Transverse colon (tissue), 4 donors: ENCODE measurements at regions not wholly inside any gene's neighbourhood (a gene's known extent, or its start where the extent isn't known, plus 50 kb on each side); places are given as distances from the start of the nearest gene placed in this dataset.

ENCODE experiments used
- DNase-seq: peaks from one replicate; pipeline ENCODE4 v3.0.0-alpha.2; 2019
- H3K27ac ChIP-seq, 4 donors: fragments of 200-600 bp; sonication (generic); 2 replicates each; pipeline ENCODE4 v1.5.1; 2016 to 2018; ENCODE audit warnings: inconsistent platforms in 4 of 4
- H3K27me3 ChIP-seq: fragments of 200-600 bp; sonication (generic); 2 replicates; pipeline ENCODE4 v1.5.1; 2017; ENCODE audit warnings: inconsistent platforms
- H3K36me3 ChIP-seq, 4 donors: fragments of 200-600 bp; sonication (generic); 2 replicates each; pipeline ENCODE4 v1.5.1; 2017 to 2019; ENCODE audit warnings: inconsistent platforms in 4 of 4
- H3K4me1 ChIP-seq, 4 donors: fragments of 200-600 bp; sonication (generic); 2 replicates each; pipeline ENCODE4 v1.5.1; 2017 to 2020; ENCODE audit warnings: inconsistent platforms in 4 of 4
- H3K4me3 ChIP-seq, 4 donors: fragments of 200-600 bp; sonication (generic); 1 replicate in 1 of 4; 2 replicates in 3 of 4; pipeline versions ENCODE4 v1.5.1 to v1.6.1; 2017 to 2019; ENCODE audit warnings: inconsistent platforms in 4 of 4
- H3K9me3 ChIP-seq, 2 donors: fragments of 200-600 bp; sonication (generic); 2 replicates each; pipeline ENCODE4 v1.5.1; 2017 to 2019; ENCODE audit warnings: inconsistent platforms in 2 of 2
- EP300 ChIP-seq: sonication (generic); formaldehyde crosslinking; IDR thresholded peaks from one replicate; pipeline ENCODE4 v1.6.1; 2017; ENCODE audit warnings: antibody characterized with exemption, low read depth
- POLR2A ChIP-seq: fragments of 450-650 bp; IDR thresholded peaks from one replicate; pipeline ENCODE4 v1.6.1; 2016; ENCODE audit warnings: antibody characterized with exemption, mild to moderate bottlenecking, moderate library complexity
- POLR2AphosphoS5 ChIP-seq, 3 donors: sonication (generic); formaldehyde crosslinking; IDR thresholded peaks; one replicate each; pipeline ENCODE4 v1.6.1; 2016; ENCODE audit warnings: antibody characterized with exemption in 3 of 3
- WGBS, 2 donors: methylation state at CpG; one replicate each; pipeline ENCODE4 v1.1.5; 2018; ENCODE audit warnings: low coverage in 1 of 2; 5-methylcytosine and 5-hydroxymethylcytosine counted together
- in situ Hi-C, 4 donors: fragments of 200-750 bp; cut with MboI; loops; one replicate each; pipeline versions ENCODE4 v1.15.0 to v1.15.1; 2017; ENCODE audit warnings: low sequenced_read_pairs in 3 of 4, low pct_ligation_motif_present in 1 of 4, low pct_unique_long_range_greater_than_20kb in 1 of 4
- intact Hi-C: fragments of 100-400 bp; cut with DNase I; formaldehyde crosslinking; loops from one replicate; pipeline ENCODE4 v1.15.1; 2023; ENCODE audit warnings: low total_unique reads
- TF ChIP-seq, protein P1 (sequence below), 5 experiments: fragments of 200-600 bp in 3 of 5; fragments of 450-650 bp in 2 of 5; sonication (generic) in 3 of 5; IDR thresholded peaks; 1 replicate in 2 of 5; 2 replicates in 3 of 5; pipeline ENCODE4 v1.5.1; 2016 to 2017; ENCODE audit warnings: antibody characterized with exemption in 5 of 5, inconsistent platforms in 3 of 5, mild to moderate bottlenecking in 2 of 5, moderate library complexity in 1 of 5

DNA sequence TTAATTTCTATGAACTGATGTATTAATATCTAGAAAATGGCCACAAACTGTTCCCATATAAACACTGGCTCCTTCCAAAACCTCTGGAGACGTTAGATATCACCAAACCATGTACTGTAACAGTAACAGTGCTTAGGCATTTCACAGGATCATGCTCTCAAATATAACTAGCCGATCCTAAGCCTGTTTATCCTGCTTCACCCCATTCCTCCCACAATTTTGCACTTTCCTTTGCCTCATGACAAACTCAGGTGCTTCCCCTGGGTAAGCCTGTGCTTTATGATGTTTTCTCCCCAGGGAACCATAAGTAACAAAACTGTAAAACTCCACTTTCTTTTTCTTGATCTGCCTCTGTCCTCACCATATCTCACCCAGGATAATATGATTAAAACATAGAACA is 452.3 kb downstream of the PLA2G4A start:
- H3K27me3 ChIP-seq = no peaks in the 10 kb centered on the region
- WGBS, 2 donors = 33 to 44% methylated on average over 1 to 2 of the region's 2 CpGs
- H3K4me1 ChIP-seq = no peaks in the 10 kb centered on the region
- in situ Hi-C loops = no loop called here
- no peaks in the 10 kb centered on the region for H3K9me3 ChIP-seq
- no peak overlapping the region for H3K4me3 ChIP-seq
- TF ChIP-seq EP300 (no peak), POLR2A (no peak), POLR2AphosphoS5 (IDR thresholded peaks at IDR 0.05) (no peak)
- TF ChIP-seq, protein P1, sequence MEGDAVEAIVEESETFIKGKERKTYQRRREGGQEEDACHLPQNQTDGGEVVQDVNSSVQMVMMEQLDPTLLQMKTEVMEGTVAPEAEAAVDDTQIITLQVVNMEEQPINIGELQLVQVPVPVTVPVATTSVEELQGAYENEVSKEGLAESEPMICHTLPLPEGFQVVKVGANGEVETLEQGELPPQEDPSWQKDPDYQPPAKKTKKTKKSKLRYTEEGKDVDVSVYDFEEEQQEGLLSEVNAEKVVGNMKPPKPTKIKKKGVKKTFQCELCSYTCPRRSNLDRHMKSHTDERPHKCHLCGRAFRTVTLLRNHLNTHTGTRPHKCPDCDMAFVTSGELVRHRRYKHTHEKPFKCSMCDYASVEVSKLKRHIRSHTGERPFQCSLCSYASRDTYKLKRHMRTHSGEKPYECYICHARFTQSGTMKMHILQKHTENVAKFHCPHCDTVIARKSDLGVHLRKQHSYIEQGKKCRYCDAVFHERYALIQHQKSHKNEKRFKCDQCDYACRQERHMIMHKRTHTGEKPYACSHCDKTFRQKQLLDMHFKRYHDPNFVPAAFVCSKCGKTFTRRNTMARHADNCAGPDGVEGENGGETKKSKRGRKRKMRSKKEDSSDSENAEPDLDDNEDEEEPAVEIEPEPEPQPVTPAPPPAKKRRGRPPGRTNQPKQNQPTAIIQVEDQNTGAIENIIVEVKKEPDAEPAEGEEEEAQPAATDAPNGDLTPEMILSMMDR (IDR thresholded peaks at IDR 0.05) = no peak
- no peaks in the 10 kb centered on the region for H3K36me3 ChIP-seq
- intact Hi-C loops = no loop called here
- DNase-seq = no peak
- H3K27ac ChIP-seq = no peak overlapping the region

DNA sequence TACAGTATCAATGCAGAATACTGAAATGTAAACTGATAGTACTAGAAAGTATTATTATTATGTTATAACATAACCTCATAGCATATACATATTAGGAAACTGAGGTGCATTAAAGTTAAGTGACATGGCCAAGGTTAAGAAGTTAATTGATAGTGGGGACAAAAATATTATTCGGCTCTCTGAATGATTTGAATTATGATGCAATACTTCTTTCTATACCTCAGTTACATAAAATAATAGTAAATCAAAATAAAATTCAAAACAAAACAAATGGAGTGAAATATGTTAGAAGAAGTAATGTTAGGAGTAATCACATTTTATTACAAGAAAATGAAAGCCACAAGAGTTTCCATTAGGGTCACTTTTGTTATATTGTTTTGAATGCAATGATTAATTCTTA is 455.2 kb downstream of the PLA2G4A start:
- DNase-seq = no peak
- intact Hi-C loops = no loop called here

DNA sequence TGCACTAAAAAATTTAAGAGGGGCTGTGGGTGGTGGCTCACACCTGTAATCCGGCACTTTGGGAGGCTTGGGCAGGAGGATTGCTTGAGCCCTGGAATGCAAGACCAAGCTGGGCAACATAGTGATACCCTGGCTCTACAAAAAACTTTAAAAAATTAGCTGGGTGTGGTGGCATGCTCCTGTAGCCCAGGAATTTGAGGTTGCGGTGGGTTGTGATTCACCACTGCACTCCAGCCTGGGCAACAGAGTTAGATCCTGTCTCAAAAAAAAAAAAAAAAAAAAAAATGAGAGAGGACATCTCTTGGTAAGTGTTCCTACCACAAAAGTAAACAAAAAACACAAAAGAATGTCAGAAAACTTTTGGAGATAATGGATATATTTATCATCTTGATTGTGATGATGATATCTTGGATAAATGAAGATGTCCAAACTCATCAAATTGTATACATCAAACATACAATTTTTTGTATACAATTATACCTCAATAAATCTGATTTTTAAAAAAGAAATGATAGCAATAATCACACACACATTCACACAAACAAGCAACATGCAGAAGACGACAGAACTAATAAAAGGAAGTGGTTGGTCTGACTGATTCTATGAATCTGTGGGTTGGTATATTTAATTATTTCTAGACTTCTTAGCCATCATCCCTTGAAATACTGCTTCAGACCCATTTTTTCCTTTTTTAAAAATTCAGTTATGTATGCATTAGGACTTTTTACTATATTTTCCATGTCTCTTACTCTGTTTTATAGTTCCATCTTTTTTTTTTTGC is 465.9 kb downstream of the PLA2G4A start:
- Histone ChIP-seq H3K27me3 (no peaks in the 10 kb centered on the region), H3K4me3 (no peak overlapping the region), H3K36me3 (no peaks in the 10 kb centered on the region), H3K4me1 (no peaks in the 10 kb centered on the region), H3K9me3 (no peaks in the 10 kb centered on the region), H3K27ac (no peak overlapping the region)
- DNase-seq = no peak
- in situ Hi-C loops (no loop called here), intact Hi-C loops (no loop called here)
- whole genome bisulfite sequencing, 2 donors = 59 to 68% methylated on average over 2 to 3 of the region's 3 CpGs
- TF ChIP-seq, protein P1 (IDR thresholded peaks at IDR 0.05) = no peak
- TF ChIP-seq POLR2AphosphoS5 (IDR thresholded peaks at IDR 0.05) = no peak
- TF ChIP-seq POLR2A = no peak
- no peak for TF ChIP-seq EP300

More for the DNA sequence above, 455.2 kb downstream of the PLA2G4A start:
- Histone ChIP-seq H3K36me3 (no peaks in the 10 kb centered on the region), H3K4me3 (no peak overlapping the region), H3K27me3 (no peaks in the 10 kb centered on the region), H3K4me1 (no peaks in the 10 kb centered on the region), H3K9me3 (peaks cover 0 to 4% of the 10 kb centered on the region in 2 donors), H3K27ac (no peak overlapping the region)
- in situ Hi-C loops = no loop called here
- TF ChIP-seq POLR2AphosphoS5 (IDR thresholded peaks at IDR 0.05) (no peak), EP300 (no peak), POLR2A (no peak)
- TF ChIP-seq, protein P1 (IDR thresholded peaks at IDR 0.05) = no peak
- 82 to 89% methylated on average over 1 of the region's 1 CpG for WGBS, 2 donors

DNA sequence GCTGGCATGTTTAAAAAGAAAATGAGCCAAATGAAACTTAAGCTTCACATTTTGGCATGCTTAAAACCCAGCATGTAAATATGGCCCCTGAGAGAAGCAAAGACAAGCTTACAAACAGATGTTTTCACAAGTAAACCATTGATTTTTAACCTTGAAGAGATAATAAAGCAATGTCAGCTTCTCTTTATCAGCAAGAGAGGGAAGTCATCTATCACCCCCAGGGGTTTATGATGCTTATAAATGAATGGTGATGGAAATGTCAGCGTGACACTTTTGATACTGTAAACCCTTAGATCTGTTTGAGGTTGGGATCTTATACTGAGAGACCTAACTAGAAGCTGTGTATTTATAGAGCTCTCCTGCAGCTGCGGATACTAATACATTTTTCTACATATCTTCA is 471.3 kb downstream of the PLA2G4A start:
- TF ChIP-seq, protein P1 (IDR thresholded peaks at IDR 0.05) = no peak
- TF ChIP-seq POLR2AphosphoS5 (IDR thresholded peaks at IDR 0.05) (no peak), POLR2A (no peak), EP300 (no peak)
- in situ Hi-C loops = no loop called here
- no peaks in the 10 kb centered on the region for H3K4me1 ChIP-seq
- no peak overlapping the region for H3K4me3 ChIP-seq
- no peaks in the 10 kb centered on the region for H3K9me3 ChIP-seq
- no peak overlapping the region for H3K27ac ChIP-seq
- H3K27me3 ChIP-seq = no peaks in the 10 kb centered on the region
- DNase-seq = no peak
- WGBS, 2 donors = 21 to 33% methylated on average over 2 of the region's 2 CpGs
- intact Hi-C loops = no loop called here
- no peaks in the 10 kb centered on the region for H3K36me3 ChIP-seq
